GM06990 (cell line): ENCODE measurements at regions not wholly inside any gene's neighbourhood (a gene's known extent, or its start where the extent isn't known, plus 50 kb on each side); places are given as distances from the start of the nearest gene placed in this dataset.

Source experiments
- DNase-seq: peaks from one replicate; pipeline ENCODE4 v3.0.0-alpha.2; 2011; ENCODE audit not compliant: insufficient read length; ENCODE audit errors: extremely low read depth
- H3K27me3 ChIP-seq: replicated peaks from 2 replicates; pipeline ENCODE4 v1.6.0; 2011; ENCODE audit warnings: low read length; ENCODE audit not compliant: control insufficient read depth, insufficient read depth
- H3K36me3 ChIP-seq: 2 replicates; pipeline ENCODE4 v1.5.1; 2011; ENCODE audit warnings: low read length; ENCODE audit not compliant: control insufficient read depth, insufficient read depth
- H3K4me3 ChIP-seq: replicated peaks from 2 replicates; pipeline ENCODE4 v1.5.1; 2011; ENCODE audit warnings: low read depth, mild to moderate bottlenecking, control low read depth, low read length
- CTCF ChIP-seq: IDR thresholded peaks from 2 replicates; pipeline ENCODE4 v1.5.1; 2011; ENCODE audit warnings: low read length, control low read depth, mild to moderate bottlenecking, inconsistent platforms; ENCODE audit not compliant: insufficient read depth, poor library complexity, severe bottlenecking

- no peak for TF ChIP-seq CTCF
- no peak for DNase-seq
- Histone ChIP-seq H3K4me3 (no peak overlapping the region), H3K27me3 (no peaks in the 10 kb centered on the region), H3K36me3 (no peaks in the 10 kb centered on the region)
Measured at GRCh38 chr13:99845161-99845874, 126.2 kb downstream of the ZIC5 start.

DNA sequence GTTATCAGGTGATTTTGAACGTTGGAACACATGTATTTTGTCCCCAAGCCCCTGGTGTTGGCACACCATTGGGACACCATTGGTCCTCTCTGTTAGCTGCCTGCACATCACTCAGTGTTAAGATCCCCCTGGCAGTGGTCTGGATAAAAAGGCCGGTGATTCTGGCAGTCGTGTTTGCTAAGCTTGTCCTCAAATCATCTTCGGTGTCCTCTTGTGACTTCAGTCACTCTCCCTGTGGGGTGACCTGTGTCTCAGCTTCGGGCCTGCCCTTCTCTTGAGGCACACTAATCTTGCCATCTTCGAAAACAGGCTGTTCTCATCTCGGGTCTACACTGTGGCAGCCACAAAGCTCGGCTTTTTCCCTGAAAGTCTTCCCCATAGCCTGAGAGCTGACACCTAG lies 127.1 kb downstream of the ZIC5 start:
- no peak for TF ChIP-seq CTCF
- Histone ChIP-seq H3K27me3 (no peaks in the 10 kb centered on the region), H3K36me3 (no peaks in the 10 kb centered on the region), H3K4me3 (no peak overlapping the region)
- no peak for DNase-seq

GRCh38 chr13:99843872-99844271 lies 127.7 kb downstream of the ZIC5 start:
- Histone ChIP-seq H3K4me3 (no peak overlapping the region), H3K36me3 (no peaks in the 10 kb centered on the region), H3K27me3 (no peaks in the 10 kb centered on the region)
- no peak for DNase-seq
- TF ChIP-seq CTCF: no peak

DNA sequence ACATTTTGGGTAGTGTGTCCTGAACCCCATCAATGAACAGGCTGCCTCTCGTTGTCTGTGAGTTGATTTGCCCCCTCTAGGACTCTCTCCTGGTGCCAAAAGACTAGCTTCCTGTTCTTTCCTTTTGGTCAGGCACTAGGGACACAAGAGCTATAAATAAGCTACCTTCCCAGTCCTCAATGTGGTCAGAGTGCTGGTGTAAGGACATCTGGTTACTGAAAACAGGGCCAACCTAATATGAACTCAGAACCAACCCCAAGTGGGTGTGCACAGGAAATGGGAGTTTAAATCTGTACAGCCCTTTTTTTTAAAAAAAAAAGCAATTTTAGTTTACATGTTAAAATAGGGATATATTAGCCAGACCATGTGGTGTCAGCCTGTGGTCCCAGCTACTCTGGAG lies 129.2 kb downstream of the ZIC5 start:
- no peak overlapping the region for H3K4me3 ChIP-seq
- no peak for TF ChIP-seq CTCF
- no peaks in the 10 kb centered on the region for H3K36me3 ChIP-seq
- no peaks in the 10 kb centered on the region for H3K27me3 ChIP-seq
- DNase-seq: no peak

DNA sequence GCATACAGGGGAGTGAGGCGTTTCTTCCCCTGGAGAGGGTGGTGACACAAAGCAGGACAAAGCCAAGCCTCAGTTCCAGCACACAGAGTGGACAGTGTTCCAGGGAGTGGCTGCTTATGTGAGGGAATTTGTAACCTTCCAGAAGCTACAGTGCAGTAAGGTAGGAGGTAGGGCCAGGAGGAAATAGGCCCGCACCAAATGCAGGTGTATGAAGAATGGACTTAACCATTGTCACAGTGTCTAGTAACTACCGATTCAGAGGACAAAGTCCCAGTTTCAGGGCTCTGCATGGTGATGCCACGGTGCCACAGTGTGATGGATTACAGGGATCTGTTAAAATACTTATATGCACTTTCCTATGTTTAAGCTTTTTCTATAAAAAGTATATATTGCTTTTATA lies 135.3 kb downstream of the ZIC5 start:
- DNase-seq: no peak
- no peak for TF ChIP-seq CTCF
- no peaks in the 10 kb centered on the region; the same call in 1 of the 2 replicates for H3K27me3 ChIP-seq
- H3K4me3 ChIP-seq: no peak overlapping the region
- H3K36me3 ChIP-seq: no peaks in the 10 kb centered on the region

GRCh38 chr13:99835442-99835841 lies 136.1 kb downstream of the ZIC5 start:
- DNase-seq: no peak
- no peak overlapping the region for H3K4me3 ChIP-seq
- TF ChIP-seq CTCF: no peak
- no peaks in the 10 kb centered on the region for H3K36me3 ChIP-seq
- H3K27me3 ChIP-seq: no peaks in the 10 kb centered on the region; the same call in 1 of the 2 replicates
